Breast epithelium (tissue), 4 donors: ENCODE measurements at regions not wholly inside any gene's neighbourhood (a gene's known extent, or its start where the extent isn't known, plus 50 kb on each side); places are given as distances from the start of the nearest gene placed in this dataset.
A peak's percentile ranks its signal among the peaks of the same experiment; 100 is the strongest.
"Not testable (repeated sequence)": the region's sequence is repeated elsewhere in the genome, so short reads cannot be mapped to it uniquely, and the experiment has no call there.

Experiments
- DNase-seq, 2 donors: peaks; one replicate each; pipeline ENCODE4 v3.0.0-alpha.2; 2019; ENCODE audit warnings: low spot score in 2 of 2
- H3K27ac ChIP-seq, 2 donors: fragments of 200-600 bp; sonication (generic) in 1 of 2; one replicate each; pipeline ENCODE4 v1.5.1; 2016 to 2019; ENCODE audit warnings: mild to moderate bottlenecking in 1 of 2
- H3K27me3 ChIP-seq, 2 donors: fragments of 200-600 bp; sonication (generic) in 1 of 2; one replicate each; pipeline versions ENCODE4 v1.5.1 to v1.6.0; 2017 to 2019; ENCODE audit warnings: control low read depth in 1 of 2, mild to moderate bottlenecking in 1 of 2
- H3K36me3 ChIP-seq: fragments of 200-600 bp; one replicate; pipeline ENCODE4 v1.5.1; 2019
- H3K4me1 ChIP-seq, 2 donors: fragments of 200-600 bp; sonication (generic); one replicate each; pipeline ENCODE4 v1.5.1; 2016 to 2019; ENCODE audit warnings: control low read depth in 1 of 2
- H3K4me3 ChIP-seq, 3 donors: fragments of 200-600 bp; sonication (generic); 1 replicate in 2 of 3; 2 replicates in 1 of 3; pipeline ENCODE4 v1.5.1; 2016 to 2019; ENCODE audit warnings: mild to moderate bottlenecking in 3 of 3, moderate library complexity in 2 of 3
- H3K9me3 ChIP-seq, 2 donors: fragments of 200-600 bp; sonication (generic) in 1 of 2; one replicate each; pipeline ENCODE4 v1.5.1; 2016 to 2019; ENCODE audit warnings: control low read depth in 1 of 2
- CTCF ChIP-seq, 3 donors: fragments of 450-650 bp; IDR thresholded peaks; one replicate each; pipeline ENCODE4 v1.5.1; 2016 to 2017; ENCODE audit warnings: antibody characterized with exemption in 3 of 3, mild to moderate bottlenecking in 3 of 3, moderate library complexity in 3 of 3
- POLR2A ChIP-seq: fragments of 450-650 bp; IDR thresholded peaks from one replicate; pipeline ENCODE4 v1.6.1; 2016; ENCODE audit warnings: antibody characterized with exemption, mild to moderate bottlenecking, moderate library complexity
- POLR2AphosphoS5 ChIP-seq, 3 donors: sonication (generic); formaldehyde crosslinking; IDR thresholded peaks; one replicate each; pipeline ENCODE4 v1.6.1; 2017; ENCODE audit warnings: antibody characterized with exemption in 3 of 3
- intact Hi-C: fragments of 100-400 bp; cut with DNase I; formaldehyde crosslinking; loops from one replicate; pipeline ENCODE4 v1.15.1; 2023; ENCODE audit warnings: low total_unique reads

- Histone ChIP-seq H3K4me1 (no peaks in the 10 kb centered on the region), H3K27me3 (no peaks in the 10 kb centered on the region), H3K9me3 (peaks cover 0 to 4% of the 10 kb centered on the region in 2 donors), H3K27ac (peak overlapping the region; percentile 19 to 60), H3K4me3 (no peak overlapping the region), H3K36me3 (no peaks in the 10 kb centered on the region)
- intact Hi-C loops, result no loop called here
- no peak for TF ChIP-seq POLR2A
- no peak for DNase-seq
Measured at GRCh38 chr11:39542460-39542859, 1917.0 kb downstream of the LRRC4C start.

DNA sequence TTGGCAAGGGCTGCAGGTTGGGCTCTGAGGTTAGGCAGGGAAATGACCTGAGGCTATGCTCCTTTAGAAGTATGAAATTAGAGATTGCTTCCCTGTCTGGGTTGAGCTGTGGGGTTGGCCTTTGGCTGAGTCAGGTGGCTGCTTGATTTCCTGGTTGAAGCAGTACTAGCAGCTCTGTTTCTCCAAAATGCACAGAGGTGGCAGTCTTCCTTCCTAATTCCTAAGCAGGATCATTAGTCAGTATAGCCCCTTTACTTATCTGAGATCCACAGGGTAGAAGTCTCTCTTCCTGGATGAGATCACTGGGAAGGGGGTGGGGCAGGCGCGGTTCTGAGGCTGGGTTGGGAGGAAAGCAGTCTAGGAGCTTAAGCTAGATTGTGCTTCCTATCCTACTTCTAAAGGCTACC lies 1917.5 kb downstream of the LRRC4C start:
- no peak overlapping the region for H3K4me3 ChIP-seq
- TF ChIP-seq POLR2AphosphoS5 (IDR thresholded peaks at IDR 0.05) (no peak), POLR2A (no peak), CTCF (IDR thresholded peaks at IDR 0.05) (no peak)
- H3K4me1 ChIP-seq, result no peaks in the 10 kb centered on the region
- no peaks in the 10 kb centered on the region for H3K36me3 ChIP-seq
- H3K27ac ChIP-seq, result peak overlapping the region; percentile 19 to 60
- no peak for DNase-seq
- intact Hi-C loops, result no loop called here
- H3K9me3 ChIP-seq, result peaks cover 4% of the 10 kb centered on the region in 2 donors
- H3K27me3 ChIP-seq, result no peaks in the 10 kb centered on the region

GRCh38 chr11:39536323-39536722 lies 1923.1 kb downstream of the LRRC4C start:
- H3K36me3 ChIP-seq, H3K27me3 ChIP-seq, DNase-seq, H3K4me1 ChIP-seq, H3K4me3 ChIP-seq, H3K27ac ChIP-seq, intact Hi-C loops: not testable (repeated sequence)
- peaks cover 6 to 16% of the 10 kb centered on the region in 2 donors for H3K9me3 ChIP-seq
